Ovary (tissue), 3 donors: ENCODE measurements at regions not wholly inside any gene's neighbourhood (a gene's known extent, or its start where the extent isn't known, plus 50 kb on each side); places are given as distances from the start of the nearest gene placed in this dataset.

ENCODE experiments used
- CTCF ChIP-seq, 3 donors: fragments of 450-650 bp in 2 of 3; fragments of 200-600 bp in 1 of 3; IDR thresholded peaks; one replicate each; pipeline versions ENCODE4 v1.5.1 to v1.8.0; 2016 to 2022; ENCODE audit warnings: antibody characterized with exemption in 3 of 3, mild to moderate bottlenecking in 1 of 3
- EP300 ChIP-seq: sonication (generic); formaldehyde crosslinking; IDR thresholded peaks from one replicate; pipeline ENCODE4 v1.6.1; 2017; ENCODE audit warnings: antibody characterized with exemption
- POLR2A ChIP-seq: fragments of 450-650 bp; IDR thresholded peaks from one replicate; pipeline ENCODE4 v1.6.1; 2017; ENCODE audit warnings: antibody characterized with exemption, mild to moderate bottlenecking, moderate library complexity
- donor health status: DM: no; HTN: no; CAD: no.

- TF ChIP-seq POLR2A, result no peak
- TF ChIP-seq CTCF (IDR thresholded peaks at IDR 0.05), result no peak
- TF ChIP-seq EP300, result no peak
These were observed 727.2 kb upstream of the RBFOX1 start for GRCh38 chr16:6605490-6605889.
